ENCODE measurements at regions not wholly inside any gene's neighbourhood (a gene's known extent, or its start where the extent isn't known, plus 50 kb on each side); places are given as distances from the start of the nearest gene placed in this dataset.

GRCh38 chr16:54822892-54823291 lies 107.8 kb upstream of the IRX5 start:
- Histone ChIP-seq H3K27ac (ENCODE audit: low read length) (no peak overlapping the region), H2AFZ (ENCODE audit: low read depth, low read length) (no peak overlapping the region), H3K9me3 (ENCODE audit: low read length) (no peaks in the 10 kb centered on the region), H3K9ac (ENCODE audit: low read length) (no peak overlapping the region), H3K27me3 (ENCODE audit: insufficient read depth, low read depth, low read length) (no peaks in the 10 kb centered on the region), H3F3A (ENCODE audit: insufficient read depth, low read length, poor library complexity, severe bottlenecking) (no peaks in the 10 kb centered on the region), H3K9me2 (ENCODE audit: insufficient read depth, low read length) (no peaks in the 10 kb centered on the region), H3K79me2 (replicated peaks; ENCODE audit: insufficient read depth, low read length) (no peaks in the 10 kb centered on the region), H4K20me1 (ENCODE audit: insufficient read depth) (no peaks in the 10 kb centered on the region), H3K36me3 (ENCODE audit: insufficient read depth, low read length) (no peaks in the 10 kb centered on the region), H3K4me3 (ENCODE audit: low read length) (no peak overlapping the region), H3K4me2 (ENCODE audit: low read length) (no peak overlapping the region)
- TF ChIP-seq MXI1 (conservative IDR thresholded peaks at IDR 0.05; ENCODE audit: poor library complexity, severe bottlenecking) (no peak), POLR2AphosphoS5 (IDR thresholded peaks at IDR 0.05) (no peak), CTCF (IDR thresholded peaks at IDR 0.05; ENCODE audit: poor library complexity, severe bottlenecking) (no peak), EP300 (conservative IDR thresholded peaks at IDR 0.05; ENCODE audit: poor library complexity, severe bottlenecking) (no peak), EZH2 (IDR thresholded peaks at IDR 0.05; ENCODE audit: borderline replicate concordance, insufficient read depth, low read length, poor library complexity, severe bottlenecking) (no peak), REST (IDR thresholded peaks at IDR 0.05; ENCODE audit: borderline replicate concordance) (no peak), RAD21 (conservative IDR thresholded peaks at IDR 0.05) (no peak), TAF1 (IDR thresholded peaks at IDR 0.05; ENCODE audit: low read depth) (no peak), SMC3 (conservative IDR thresholded peaks at IDR 0.05; ENCODE audit: poor library complexity) (no peak)

DNA sequence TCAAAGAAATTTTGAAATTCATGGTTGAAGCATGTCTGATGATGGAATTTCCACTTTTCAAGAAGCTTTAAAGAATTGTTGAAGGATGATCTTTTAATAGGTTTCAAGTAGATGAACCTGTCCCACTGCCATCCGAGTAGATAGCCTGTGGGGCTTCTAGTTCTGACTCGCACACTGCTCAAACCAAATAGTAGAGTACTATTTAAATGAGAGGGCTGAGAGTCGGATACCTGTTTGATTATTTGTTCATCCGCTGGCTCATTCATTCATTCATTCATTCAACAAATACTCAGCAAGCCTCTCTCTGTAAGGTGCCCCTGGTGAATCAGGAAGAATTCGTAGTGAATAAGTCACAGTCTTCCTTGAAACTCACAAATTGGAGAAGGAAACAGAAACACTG lies 108.2 kb upstream of the IRX5 start:
- no peaks in the 10 kb centered on the region for H3K27me3 ChIP-seq (ENCODE audit: insufficient read depth, low read depth, low read length)
- no peak overlapping the region for H2AFZ ChIP-seq (ENCODE audit: low read depth, low read length)
- no peaks in the 10 kb centered on the region for H3K9me3 ChIP-seq (ENCODE audit: low read length)
- no peaks in the 10 kb centered on the region for H3K79me2 ChIP-seq (replicated peaks; ENCODE audit: insufficient read depth, low read length)
- H3F3A ChIP-seq (ENCODE audit: insufficient read depth, low read length, poor library complexity, severe bottlenecking), result no peaks in the 10 kb centered on the region
- no peak overlapping the region for H3K9ac ChIP-seq (ENCODE audit: low read length)
- no peaks in the 10 kb centered on the region for H3K9me2 ChIP-seq (ENCODE audit: insufficient read depth, low read length)
- no peak overlapping the region for H3K4me3 ChIP-seq (ENCODE audit: low read length)
- no peak overlapping the region for H3K4me2 ChIP-seq (ENCODE audit: low read length)
- TF ChIP-seq EP300 (conservative IDR thresholded peaks at IDR 0.05; ENCODE audit: poor library complexity, severe bottlenecking) (no peak), CTCF (IDR thresholded peaks at IDR 0.05; ENCODE audit: poor library complexity, severe bottlenecking) (no peak), EZH2 (IDR thresholded peaks at IDR 0.05; ENCODE audit: borderline replicate concordance, insufficient read depth, low read length, poor library complexity, severe bottlenecking) (no peak), MXI1 (conservative IDR thresholded peaks at IDR 0.05; ENCODE audit: poor library complexity, severe bottlenecking) (no peak), RAD21 (conservative IDR thresholded peaks at IDR 0.05) (no peak)
- no peaks in the 10 kb centered on the region for H4K20me1 ChIP-seq (ENCODE audit: insufficient read depth)
- no peak overlapping the region for H3K27ac ChIP-seq (ENCODE audit: low read length)
- no peaks in the 10 kb centered on the region for H3K36me3 ChIP-seq (ENCODE audit: insufficient read depth, low read length)
